NCI-H2227 (cell line): ENCODE measurements at regions not wholly inside any gene's neighbourhood (a gene's known extent, or its start where the extent isn't known, plus 50 kb on each side); places are given as distances from the start of the nearest gene placed in this dataset.
"Not testable (repeated sequence)": the region's sequence is repeated elsewhere in the genome, so short reads cannot be mapped to it uniquely, and the experiment has no call there.

Source experiments
- DNase-seq: peaks from one replicate; lab custom pipeline; 2025; ENCODE audit not compliant: unreplicated experiment; lab: John Stamatoyannopoulos, UW

DNA sequence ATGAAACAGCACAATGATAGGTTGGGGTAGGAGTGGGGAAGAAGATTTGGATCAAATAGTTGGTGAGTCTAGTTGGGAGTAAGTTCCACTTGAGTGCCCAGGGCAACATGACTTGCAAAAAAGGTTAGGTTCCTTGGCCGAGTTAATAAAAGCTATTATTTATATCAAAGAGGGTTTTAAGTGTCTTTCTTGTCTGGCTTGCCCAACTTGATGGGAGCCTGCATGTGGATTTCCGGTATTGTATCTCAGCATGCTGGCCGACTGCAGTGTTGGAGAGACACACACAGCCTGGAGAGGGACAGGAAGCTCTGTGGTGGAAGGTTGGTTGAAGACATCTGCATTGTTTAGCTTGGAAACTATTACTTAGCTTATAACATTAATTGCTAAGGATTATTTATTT lies 449.5 kb upstream of the TBL1XR1 start:
- DNase-seq = no peak

DNA sequence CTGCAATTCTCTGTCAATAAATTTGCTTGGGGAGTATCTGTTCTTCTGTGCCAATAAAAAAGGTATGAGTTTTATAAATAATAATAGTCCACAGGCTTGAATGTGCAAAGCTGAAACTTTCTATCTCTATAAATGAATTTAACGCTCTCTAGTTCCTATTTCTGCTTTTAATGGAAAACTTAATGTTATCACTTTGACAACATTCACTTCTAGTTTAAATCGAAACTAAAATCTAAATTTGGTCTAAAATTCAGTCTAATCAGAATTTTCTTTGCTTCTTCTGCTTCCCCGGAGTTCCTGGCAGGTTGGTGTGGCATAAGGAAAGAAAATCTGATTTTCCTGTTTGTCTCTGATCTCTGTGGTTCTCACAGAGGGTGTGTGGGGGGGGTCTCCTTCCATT lies 450.1 kb upstream of the TBL1XR1 start:
- no peak for DNase-seq

DNA sequence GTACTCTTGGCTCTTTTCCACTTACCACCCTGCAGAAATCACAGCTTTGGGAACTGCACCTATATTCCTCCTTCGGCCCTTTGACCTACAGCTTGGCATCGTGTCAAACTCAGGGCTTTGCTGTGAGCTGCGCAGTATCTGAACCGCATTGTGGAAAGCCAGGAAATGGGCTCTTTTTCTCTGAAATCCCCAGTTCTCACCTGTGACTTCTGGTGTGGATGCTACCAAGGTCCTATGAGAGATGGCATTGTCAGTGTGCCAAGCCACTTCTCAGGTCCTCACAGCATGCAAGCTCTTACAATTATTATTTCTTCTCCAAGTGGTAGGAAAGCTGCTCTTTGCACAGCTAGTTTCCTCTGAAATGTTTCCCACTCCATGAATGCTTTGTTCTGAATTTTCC lies 450.6 kb upstream of the TBL1XR1 start:
- no peak for DNase-seq

DNA sequence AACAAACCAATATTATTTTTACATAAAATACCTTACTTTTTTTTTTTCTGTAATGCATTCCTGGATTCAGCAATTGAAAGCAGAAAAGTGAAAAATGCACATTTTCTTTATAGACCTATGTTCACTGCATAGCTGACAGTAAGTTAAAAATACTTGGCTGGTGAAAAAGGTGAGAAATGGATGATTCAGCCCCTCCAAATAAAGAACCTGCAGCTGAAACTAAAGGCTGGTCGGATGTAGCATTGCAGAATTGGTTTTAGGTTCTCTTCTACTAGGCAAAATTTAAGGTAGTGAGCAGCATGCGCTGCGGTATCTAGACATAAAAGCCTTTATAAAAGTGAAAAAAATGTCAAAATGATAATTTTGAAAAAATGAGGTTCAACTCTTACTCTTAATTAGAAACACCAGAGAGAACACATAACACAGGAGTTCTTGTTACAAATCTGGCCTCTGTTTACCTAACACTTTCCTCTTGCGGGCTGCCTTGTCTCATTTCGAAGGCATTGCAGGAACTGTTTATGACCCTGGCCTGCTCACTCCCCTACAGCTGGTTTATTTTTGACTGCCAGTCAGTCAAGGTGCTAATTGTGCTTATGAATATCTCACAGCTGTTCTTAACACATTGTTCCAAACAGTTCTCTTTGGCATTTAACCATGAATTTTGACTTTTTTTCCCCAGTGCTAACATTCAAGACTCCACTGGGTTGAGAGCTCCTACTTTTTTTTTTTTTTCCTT lies 455.4 kb upstream of the TBL1XR1 start:
- no peak for DNase-seq

DNA sequence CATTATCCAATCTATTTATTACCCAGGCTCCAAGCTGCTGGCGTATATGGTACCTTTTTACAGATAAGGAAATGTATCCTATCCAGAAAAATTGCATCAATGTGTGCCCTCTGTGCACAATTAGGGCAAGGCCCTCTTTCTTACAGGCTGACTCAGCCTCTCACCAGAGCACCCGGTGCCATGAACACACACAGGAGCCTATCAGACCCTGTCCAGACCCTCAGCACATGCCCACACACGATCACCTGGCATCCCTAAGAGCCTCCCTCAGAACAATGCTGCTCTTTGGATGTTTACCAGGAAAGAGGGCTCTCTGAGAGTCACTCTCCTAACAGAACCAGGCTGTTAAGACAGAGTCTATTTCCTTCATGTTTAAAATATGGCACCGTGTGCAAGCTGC lies 460.0 kb upstream of the TBL1XR1 start:
- DNase-seq = no peak

DNA sequence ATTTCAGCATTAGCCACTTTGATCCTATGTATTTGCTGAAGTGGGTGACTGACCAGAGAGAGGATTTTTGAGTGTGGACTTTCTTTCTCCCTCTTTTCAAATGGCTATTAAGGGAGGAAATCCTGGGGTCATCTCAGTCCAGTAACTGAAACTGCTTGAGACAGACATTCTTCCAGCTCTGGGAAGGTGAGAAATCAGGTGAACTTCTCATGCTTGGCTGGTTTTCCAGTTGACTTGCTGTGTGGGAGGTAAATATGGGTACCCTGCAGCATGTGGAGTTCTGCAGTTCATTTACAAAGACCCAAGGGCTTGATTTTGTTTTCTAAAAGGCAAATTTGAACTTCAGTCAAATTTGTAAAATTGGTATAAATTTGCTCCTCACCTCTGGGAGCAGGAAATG lies 461.1 kb upstream of the TBL1XR1 start:
- DNase-seq = no peak

DNA sequence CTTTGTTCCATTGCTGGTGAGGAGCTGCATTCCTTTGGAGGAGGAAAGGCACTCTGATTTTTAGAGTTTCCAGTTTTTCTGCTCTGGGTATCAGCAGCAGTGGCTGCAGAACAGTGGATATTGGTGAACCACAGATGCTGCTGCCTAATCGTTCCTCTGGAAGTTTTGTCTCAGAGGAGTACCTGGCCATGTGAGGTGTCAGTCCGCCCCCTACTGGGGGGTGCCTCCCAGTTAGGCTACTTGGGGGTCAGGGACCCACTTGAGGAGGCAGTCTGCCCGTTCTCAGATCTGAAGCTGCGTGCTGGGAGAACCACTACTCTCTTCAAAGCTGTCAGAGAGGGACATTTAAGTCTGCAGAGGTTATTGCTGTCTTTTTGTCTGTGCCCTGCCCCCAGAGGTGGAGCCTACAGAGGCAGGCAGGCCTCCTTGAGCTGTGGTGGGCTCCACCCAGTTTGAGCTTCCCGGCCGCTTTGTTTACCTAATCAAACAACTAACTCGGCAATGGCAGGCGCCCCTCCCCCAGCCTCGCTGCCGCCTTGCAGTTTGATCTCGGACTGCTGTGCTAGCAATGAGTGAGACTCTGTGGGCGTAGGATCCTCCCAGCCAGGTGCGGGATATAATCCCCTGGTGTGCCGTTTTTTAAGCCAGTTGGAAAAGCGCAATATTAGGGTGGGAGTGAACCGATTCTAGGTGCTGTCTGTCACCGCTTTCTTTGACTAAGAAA lies 467.3 kb upstream of the TBL1XR1 start:
- DNase-seq = not testable (repeated sequence)

DNA sequence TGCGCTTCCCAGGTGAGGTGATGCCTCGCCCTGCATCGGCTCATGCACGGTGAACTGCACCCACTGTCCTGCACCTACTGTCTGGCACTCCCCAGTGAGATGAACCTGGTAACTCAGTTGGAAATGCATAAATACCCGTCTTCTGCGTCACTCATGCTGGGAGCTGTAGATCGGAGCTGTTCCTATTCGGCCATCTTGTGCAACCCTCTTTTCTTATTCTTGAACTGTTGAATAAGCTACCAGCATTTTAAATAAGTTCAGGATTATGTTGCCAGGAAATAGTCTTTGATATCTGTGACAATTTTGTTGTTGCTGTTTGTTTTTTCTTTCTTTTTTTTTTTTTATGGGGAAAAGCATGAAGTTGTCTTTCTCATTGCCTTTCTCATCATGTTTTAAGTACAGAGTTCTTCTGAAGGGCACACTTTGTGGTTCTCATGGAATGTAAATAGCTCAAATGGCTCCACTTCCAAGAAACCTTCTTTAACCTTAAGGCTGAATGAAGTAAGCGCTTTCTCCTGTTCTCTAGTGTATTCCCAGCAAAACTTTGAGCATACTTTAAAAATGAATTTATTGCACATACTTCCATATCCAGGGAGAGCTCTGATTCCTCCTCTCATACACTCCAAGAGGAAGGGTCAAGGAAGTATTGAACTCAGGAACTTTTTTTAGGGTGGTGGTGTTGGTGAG lies 468.0 kb upstream of the TBL1XR1 start:
- no peak for DNase-seq

DNA sequence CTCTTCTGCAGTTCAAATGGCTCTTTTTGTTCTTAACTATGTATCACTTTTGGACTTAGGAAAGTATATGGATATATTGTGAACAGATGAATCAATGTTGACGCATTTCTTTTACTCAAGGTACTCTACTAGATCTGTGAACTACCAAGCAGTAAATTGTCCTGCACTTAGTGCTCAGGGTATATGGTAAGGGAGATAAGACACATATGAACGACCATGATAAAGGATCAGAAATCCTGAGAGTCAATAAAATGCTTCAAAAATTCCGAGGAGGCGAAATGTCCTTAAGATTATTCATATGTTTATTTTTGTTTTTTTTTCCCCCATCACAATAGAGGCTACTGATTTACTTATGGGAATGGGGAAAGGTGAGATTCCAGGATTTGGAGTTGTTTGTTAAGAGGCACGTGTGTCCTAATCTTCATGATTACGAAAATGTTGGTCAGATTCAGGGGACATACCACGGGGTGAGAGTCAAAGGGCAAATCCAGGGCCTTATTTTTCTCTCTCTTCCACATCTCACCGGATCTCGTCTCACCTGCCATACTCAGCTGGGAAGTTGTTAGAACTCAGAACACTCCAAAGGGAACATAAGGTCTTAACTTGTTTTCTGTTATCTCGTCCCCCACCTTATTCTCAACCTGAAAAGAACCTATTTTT lies 475.1 kb upstream of the TBL1XR1 start:
- no peak for DNase-seq

DNA sequence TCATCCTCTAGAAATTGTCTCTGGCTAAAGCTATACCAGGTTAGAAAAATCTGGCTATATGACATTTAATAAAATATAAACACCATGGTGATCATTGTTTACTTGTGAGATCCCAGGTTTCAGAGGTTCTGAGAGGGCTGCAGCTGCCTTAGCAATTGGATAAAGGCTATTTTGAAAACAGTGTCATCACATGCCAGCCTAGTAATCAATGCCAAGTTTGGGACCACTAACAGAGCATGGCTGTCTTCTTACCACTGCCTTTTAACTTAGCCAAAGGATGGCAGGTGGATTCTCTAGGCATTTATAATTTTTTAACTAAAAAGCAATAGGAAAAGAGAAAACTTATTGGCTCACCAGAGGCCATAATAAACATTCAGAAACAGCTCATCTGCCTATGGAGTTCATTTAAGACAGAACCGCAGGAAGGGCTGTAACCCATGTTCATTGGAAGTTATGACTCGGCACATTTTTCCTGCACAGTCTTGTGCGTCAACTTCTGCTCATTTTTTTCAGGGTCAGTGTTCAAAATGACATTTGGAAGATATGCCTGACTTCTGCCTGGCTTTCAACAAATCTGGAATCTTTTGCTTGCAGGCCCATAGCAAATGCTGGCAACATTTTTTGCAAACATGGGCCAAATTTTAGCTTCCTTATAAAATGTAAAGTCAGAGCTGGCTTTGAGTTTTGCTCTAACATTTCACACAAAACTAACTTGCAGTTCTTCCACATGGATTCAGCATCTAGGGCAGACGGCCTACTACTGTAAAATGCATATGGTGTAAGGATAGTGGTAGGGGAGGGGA lies 476.0 kb upstream of the TBL1XR1 start:
- DNase-seq = no peak

DNA sequence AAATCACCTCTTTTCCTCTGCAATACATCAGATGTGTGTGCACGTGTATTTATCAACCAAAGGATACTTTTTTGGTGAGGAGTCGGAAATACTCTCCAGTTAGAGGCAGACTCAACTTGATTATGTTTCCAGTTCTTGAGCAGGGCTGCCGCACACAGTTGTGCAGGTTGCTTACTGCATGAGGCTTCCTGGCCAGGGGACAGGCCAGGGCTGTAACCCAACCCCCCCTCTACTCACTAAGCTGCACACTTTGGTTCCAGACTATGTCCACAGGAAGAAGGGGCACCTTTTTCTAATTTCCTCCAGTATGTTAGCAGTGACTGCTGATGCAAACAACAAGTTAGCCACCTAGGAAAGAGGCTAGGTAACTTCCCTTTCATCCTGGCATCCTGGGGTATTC lies 476.9 kb upstream of the TBL1XR1 start:
- DNase-seq = no peak

DNA sequence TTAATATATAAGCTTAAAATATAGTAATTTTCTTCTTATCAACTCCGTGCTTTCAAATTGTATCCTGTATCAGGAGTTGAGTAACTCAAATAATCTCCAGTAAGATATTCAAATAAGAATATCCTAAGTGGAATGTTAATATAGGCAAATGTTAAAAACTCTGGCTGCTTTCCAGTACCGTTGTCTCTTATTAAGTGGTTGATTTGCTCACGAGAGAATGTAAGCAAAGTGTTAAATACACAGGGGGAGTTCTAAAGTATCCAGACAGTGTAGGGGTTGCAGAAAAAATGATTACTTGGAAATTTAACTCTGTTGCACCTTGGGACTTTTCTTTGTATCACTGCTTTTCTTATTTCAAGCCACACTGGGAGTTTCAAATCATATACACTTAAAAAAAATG lies 478.9 kb upstream of the TBL1XR1 start:
- DNase-seq = no peak

DNA sequence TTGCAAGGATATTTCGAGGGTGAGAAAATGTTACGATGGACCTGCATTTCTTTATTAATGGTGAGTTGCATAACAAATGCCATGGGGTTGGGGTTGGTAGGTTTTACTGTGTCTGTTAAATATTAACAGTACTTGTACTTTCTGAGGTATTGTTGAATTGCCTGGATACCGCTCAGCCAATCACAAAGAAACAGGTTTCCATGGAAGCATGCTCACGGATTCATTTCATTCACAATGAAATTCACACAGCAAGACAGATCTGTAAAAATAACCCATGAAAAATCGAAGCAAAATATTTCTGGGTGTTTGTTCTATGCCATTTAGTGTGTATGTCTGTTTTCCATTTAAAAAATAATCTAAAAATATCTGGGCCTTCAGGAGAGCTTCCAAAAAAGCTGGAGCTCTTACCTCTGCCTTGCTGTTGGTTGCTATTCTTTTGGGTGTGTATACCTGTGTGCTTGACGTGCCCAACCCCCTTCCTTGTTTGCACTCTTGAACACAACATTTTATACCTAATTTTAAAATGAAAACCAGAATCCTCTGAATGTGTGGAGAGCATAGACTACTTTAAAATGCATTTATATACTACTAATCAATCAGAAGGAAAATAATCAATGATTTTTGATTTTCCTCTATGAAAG lies 479.8 kb upstream of the TBL1XR1 start:
- no peak for DNase-seq

DNA sequence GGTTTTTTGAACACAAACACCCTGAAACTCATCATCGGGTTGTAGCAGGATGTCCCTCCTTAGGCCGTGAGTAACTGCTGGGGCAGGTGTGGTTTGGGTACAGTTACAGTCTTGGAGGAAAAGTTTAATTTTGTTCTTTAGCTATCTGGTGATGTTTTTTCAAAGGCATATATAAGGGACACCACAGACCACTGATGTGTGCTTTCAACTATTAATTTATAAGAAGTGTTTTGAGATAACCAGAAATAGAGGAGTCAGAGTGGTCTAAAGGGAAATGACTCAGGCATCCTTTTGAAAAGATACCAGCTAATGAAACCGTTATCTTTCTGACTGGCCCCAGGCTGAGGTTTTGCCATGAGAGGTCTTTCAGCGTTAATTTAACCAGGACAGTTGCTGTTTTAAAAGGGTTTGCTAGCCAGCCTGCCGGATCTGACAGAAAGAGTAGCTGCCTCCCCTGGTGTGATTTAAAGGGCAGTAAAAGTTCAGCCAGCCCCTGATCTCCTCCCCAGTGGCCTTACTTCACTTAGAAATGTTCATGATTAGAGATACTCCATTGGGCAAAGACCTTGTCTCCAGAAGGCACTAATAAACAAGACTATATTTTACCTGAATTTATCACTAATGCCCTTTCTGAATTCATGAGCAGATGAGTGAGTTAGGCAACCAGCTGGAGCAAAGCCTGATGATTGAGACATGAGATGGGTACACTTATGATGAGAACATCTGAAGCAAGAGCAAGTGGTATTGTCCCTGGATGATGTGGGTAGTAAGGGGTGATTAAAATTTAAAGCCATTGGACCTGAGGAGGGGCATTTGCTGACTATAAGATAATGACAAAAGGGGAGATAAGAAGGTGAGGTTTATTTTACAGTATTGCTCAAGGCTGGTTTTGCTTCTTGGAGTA lies 482.5 kb upstream of the TBL1XR1 start:
- no peak for DNase-seq

DNA sequence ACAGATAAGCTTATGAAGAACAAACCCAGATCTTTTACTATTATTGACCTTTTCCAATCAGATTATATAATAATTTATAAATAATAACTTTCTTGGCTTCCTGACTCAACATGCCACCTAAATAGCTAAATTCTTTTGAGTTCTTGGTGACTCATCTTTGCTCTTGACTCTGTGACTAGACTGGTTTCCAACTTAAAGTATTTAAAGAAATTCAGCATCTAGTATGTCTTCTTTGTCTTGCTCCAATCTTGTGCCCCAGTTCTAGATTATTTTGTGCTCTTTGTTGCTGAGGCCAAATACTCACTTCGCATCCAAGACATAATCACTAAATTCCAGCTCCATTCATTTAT lies 483.2 kb upstream of the TBL1XR1 start:
- no peak for DNase-seq

DNA sequence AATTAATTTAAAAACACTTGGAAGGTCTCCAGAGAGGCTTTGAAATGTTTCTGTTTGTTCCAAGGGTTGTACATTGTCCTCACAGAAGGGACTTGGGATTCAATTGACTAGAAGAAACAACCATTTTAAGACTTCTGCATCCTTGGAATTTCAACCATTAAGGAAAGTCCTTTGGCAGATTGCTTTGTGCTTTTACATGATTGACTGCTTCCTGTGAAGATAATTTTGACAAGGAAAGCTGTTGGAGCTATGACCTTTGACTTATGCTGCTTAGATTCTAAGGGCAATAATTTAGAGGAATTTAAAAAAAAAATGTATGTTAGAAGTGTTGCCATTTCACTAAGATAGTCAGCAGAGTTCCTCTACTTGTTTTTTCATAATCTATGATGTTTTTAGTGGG lies 483.9 kb upstream of the TBL1XR1 start:
- DNase-seq = peak; percentile 29

DNA sequence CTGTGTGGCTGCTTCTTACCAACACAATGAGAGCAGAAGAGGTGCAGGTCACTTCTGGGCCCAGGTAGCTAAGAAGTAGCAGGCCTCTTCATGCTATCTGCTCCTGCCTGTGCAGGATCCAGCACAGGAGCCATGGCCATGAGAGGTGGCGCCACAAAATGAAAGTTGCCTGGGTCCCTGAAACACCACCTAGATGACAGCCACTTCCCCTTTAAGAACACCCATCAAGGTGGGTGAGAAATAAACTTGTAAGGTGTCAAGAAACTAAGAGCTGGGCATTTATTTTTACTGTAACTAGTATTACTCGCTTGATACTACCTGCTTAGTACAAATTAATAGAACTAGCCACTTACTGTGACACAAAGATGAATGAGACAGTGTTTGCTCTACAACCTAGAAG lies 484.6 kb upstream of the TBL1XR1 start:
- no peak for DNase-seq

DNA sequence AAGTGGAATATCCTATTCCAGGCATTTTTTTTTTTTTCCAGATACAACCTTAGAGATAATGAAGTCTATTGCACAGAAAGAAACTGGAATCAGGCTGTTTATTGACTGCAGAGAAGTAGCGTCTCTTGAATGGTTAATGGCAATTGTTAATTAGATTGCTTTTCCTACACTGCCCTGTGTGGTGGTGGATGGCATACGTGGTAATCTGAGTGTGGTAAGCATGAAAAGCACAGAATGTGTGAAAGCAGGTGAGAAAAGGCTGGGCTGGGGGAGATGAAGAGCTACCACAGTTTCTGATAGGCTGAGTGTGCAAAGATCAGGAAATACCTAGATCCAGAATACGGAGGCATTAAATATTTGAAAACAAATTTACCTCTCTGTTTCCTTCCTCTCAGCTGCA lies 486.3 kb upstream of the TBL1XR1 start:
- no peak for DNase-seq

DNA sequence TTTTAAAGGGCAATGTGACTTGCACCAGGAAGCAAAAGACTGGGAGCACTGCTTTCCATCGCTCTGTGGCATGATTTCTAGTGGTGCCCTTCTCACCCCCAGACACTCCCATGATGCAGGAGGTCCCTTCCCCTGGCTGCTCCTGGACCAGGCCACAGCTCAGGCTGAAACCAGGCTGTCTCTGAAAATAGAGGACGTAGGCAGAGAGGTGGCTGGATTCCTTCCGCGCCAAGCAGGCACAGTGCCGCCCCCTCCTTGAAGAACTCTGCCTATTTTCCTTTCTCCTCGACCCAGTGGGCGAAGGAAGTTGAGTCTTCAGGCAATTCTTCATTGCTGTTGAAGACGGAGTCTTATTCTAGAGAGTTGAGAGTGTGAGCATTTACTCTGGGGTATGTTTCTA lies 489.4 kb upstream of the TBL1XR1 start:
- DNase-seq = no peak

DNA sequence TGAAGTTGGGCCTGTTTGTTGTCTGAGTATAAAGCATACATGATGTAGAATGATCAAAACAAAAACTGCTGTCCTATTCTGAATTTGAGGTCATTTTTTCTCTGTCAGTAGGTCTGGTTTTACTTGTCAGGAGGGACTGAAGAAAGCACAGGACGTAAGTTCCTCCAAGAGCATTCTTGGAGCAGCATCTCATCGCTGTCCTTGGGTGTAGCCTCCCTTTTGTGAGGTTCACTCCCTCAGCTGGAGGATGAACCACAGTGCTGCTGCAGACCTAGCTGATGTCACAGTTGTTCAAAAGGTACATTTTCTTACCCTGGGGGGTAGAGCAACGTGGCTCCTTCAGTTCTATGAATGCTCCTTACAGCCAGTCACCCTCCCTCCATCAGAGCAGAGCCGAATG lies 490.0 kb upstream of the TBL1XR1 start:
- DNase-seq = no peak
